ENCODE measurements at regions not wholly inside any gene's neighbourhood (a gene's known extent, or its start where the extent isn't known, plus 50 kb on each side); places are given as distances from the start of the nearest gene placed in this dataset.

GRCh38 chr17:14875557-14876412 lies 389.3 kb downstream of the PMP22 start:
- DNase-seq, result no peak

GRCh38 chr17:14873996-14874395 lies 391.1 kb downstream of the PMP22 start:
- no peak for DNase-seq

- DNase-seq, result no peak
Observed at GRCh38 chr17:14873540-14873939, 391.6 kb downstream of the PMP22 start.

GRCh38 chr17:14871921-14872320 lies 393.2 kb downstream of the PMP22 start:
- no peak for DNase-seq

GRCh38 chr17:14866266-14866665 lies 398.9 kb downstream of the PMP22 start:
- no peak for DNase-seq

GRCh38 chr17:14864127-14864526 lies 401.0 kb downstream of the PMP22 start:
- DNase-seq, result no peak

- DNase-seq, result no peak
Observed at GRCh38 chr17:14859542-14859941, 405.6 kb downstream of the PMP22 start.

GRCh38 chr17:14856176-14856575 lies 408.9 kb downstream of the PMP22 start:
- no peak for DNase-seq

GRCh38 chr17:14854691-14855090 lies 410.4 kb downstream of the PMP22 start:
- DNase-seq, result no peak

- no peak for DNase-seq
Observed at GRCh38 chr17:14845591-14846281, 419.4 kb downstream of the PMP22 start.

- DNase-seq, result no peak
Observed at GRCh38 chr17:14843086-14843795, 421.9 kb downstream of the PMP22 start.

GRCh38 chr17:14840616-14841231 lies 424.4 kb downstream of the PMP22 start:
- no peak for DNase-seq

- DNase-seq, result no peak
Observed at GRCh38 chr17:14838567-14838966, 426.6 kb downstream of the PMP22 start.

GRCh38 chr17:14833201-14833785 lies 431.8 kb downstream of the PMP22 start:
- no peak for DNase-seq

GRCh38 chr17:14831491-14831890 lies 433.6 kb downstream of the PMP22 start:
- DNase-seq, result no peak

- DNase-seq, result no peak
Observed at GRCh38 chr17:14827396-14827919, 437.7 kb downstream of the PMP22 start.

GRCh38 chr17:14826358-14826757 lies 438.8 kb downstream of the PMP22 start:
- DNase-seq, result no peak

GRCh38 chr17:14818469-14818868 lies 446.7 kb downstream of the PMP22 start:
- DNase-seq, result no peak

GRCh38 chr17:14815079-14815478 lies 450.0 kb downstream of the PMP22 start:
- no peak for DNase-seq

GRCh38 chr17:14813649-14814370 lies 451.3 kb downstream of the PMP22 start:
- peak; percentile 71 for DNase-seq

GRCh38 chr17:14808425-14808824 lies 456.7 kb downstream of the PMP22 start:
- DNase-seq, result no peak

- DNase-seq, result no peak
Observed at GRCh38 chr17:14805348-14805747, 459.8 kb downstream of the PMP22 start.

All from NCI-H82 (cell line).